H9 (cell line): ENCODE measurements at regions not wholly inside any gene's neighbourhood (a gene's known extent, or its start where the extent isn't known, plus 50 kb on each side); places are given as distances from the start of the nearest gene placed in this dataset.
"Not testable (repeated sequence)": the region's sequence is repeated elsewhere in the genome, so short reads cannot be mapped to it uniquely, and the experiment has no call there.

Source experiments
- DNase-seq: peaks from one replicate; pipeline ENCODE4 v3.0.0-alpha.2; 2017
- H2AFZ ChIP-seq: one replicate; pipeline ENCODE4 v1.6.1; 2013; ENCODE audit warnings: mild to moderate bottlenecking, low read length, control low read depth, moderate library complexity
- H2AK5ac ChIP-seq: 2 replicates; pipeline ENCODE4 v1.6.1; 2013; ENCODE audit warnings: low read length, control low read depth, mixed read lengths; ENCODE audit not compliant: insufficient read length
- H2BK120ac ChIP-seq: one replicate; pipeline ENCODE4 v1.6.1; 2013; ENCODE audit warnings: low read depth, mild to moderate bottlenecking, low read length, control low read depth, inconsistent platforms; ENCODE audit not compliant: poor library complexity, severe bottlenecking
- H2BK12ac ChIP-seq: 2 replicates; pipeline ENCODE4 v1.6.1; 2013; ENCODE audit warnings: low read length, control low read depth, mixed read lengths, low read depth; ENCODE audit not compliant: insufficient read length
- H2BK15ac ChIP-seq: 2 replicates; pipeline ENCODE4 v1.6.1; 2013; ENCODE audit warnings: low read depth, low read length, control low read depth
- H2BK20ac ChIP-seq: one replicate; pipeline ENCODE4 v1.6.1; 2013; ENCODE audit warnings: low read depth, mild to moderate bottlenecking, low read length, control low read depth, inconsistent platforms; ENCODE audit not compliant: poor library complexity, severe bottlenecking
- H2BK5ac ChIP-seq: 2 replicates; pipeline ENCODE4 v1.6.1; 2013; ENCODE audit warnings: low read length, control low read depth, mixed read lengths; ENCODE audit not compliant: insufficient read length
- H3K14ac ChIP-seq: 2 replicates; pipeline ENCODE4 v1.6.1; 2013; ENCODE audit warnings: low read length, control low read depth; ENCODE audit not compliant: insufficient read depth
- H3K18ac ChIP-seq: 2 replicates; pipeline ENCODE4 v1.6.1; 2013; ENCODE audit warnings: low read depth, mild to moderate bottlenecking, mixed read lengths, low read length, control low read depth; ENCODE audit not compliant: insufficient read length
- H3K23ac ChIP-seq: 2 replicates; pipeline ENCODE4 v1.6.1; 2013; ENCODE audit warnings: low read length, control low read depth, mixed read lengths, low read depth; ENCODE audit not compliant: insufficient read length
- H3K23me2 ChIP-seq: 2 replicates; pipeline ENCODE4 v1.6.1; 2013; ENCODE audit warnings: low read depth, mild to moderate bottlenecking, mixed read lengths, low read length, control low read depth; ENCODE audit not compliant: insufficient read length, poor library complexity, severe bottlenecking
- H3K27ac ChIP-seq: 2 replicates; pipeline ENCODE4 v1.5.1; 2013; ENCODE audit warnings: low read length, control low read depth, mixed read lengths, low read depth; ENCODE audit not compliant: insufficient read length
- H3K27me3 ChIP-seq: 2 replicates; pipeline ENCODE4 v1.6.1; 2013; ENCODE audit warnings: low read length, control low read depth, inconsistent platforms; ENCODE audit not compliant: insufficient read depth
- H3K4ac ChIP-seq: 2 replicates; pipeline ENCODE4 v1.6.1; 2013; ENCODE audit warnings: low read depth, mild to moderate bottlenecking, control low read depth, inconsistent platforms, low read length, moderate library complexity
- H3K4me1 ChIP-seq: 2 replicates; pipeline ENCODE4 v1.6.1; 2013; ENCODE audit warnings: low read length, control low read depth, inconsistent platforms; ENCODE audit not compliant: insufficient read depth
- H3K4me2 ChIP-seq: 2 replicates; pipeline ENCODE4 v1.6.1; 2013; ENCODE audit warnings: low read length, control low read depth, mixed read lengths; ENCODE audit not compliant: insufficient read length, insufficient read depth
- H3K56ac ChIP-seq: 2 replicates; pipeline ENCODE4 v1.6.1; 2013; ENCODE audit warnings: low read depth, mild to moderate bottlenecking, mixed read lengths, low read length, control low read depth; ENCODE audit not compliant: insufficient read length
- H3K79me1 ChIP-seq: 2 replicates; pipeline ENCODE4 v1.6.1; 2013; ENCODE audit warnings: low read depth, mild to moderate bottlenecking, moderate library complexity, low read length, control low read depth, inconsistent platforms; ENCODE audit not compliant: insufficient read depth, poor library complexity, severe bottlenecking
- H3K79me2 ChIP-seq: 2 replicates; pipeline ENCODE4 v1.6.1; 2013; ENCODE audit warnings: low read length, control low read depth, inconsistent platforms; ENCODE audit not compliant: insufficient read depth
- H3K9ac ChIP-seq: 2 replicates; pipeline ENCODE4 v1.6.1; 2013; ENCODE audit warnings: low read length, control low read depth, mixed read lengths; ENCODE audit not compliant: insufficient read length; ENCODE audit errors: extremely low read depth
- H3K9me3 ChIP-seq: one replicate; pipeline ENCODE4 v1.6.1; 2013; ENCODE audit warnings: low read depth, low read length, inconsistent platforms; ENCODE audit not compliant: control insufficient read depth
- H3T11ph ChIP-seq: one replicate; pipeline ENCODE4 v1.6.1; 2013; ENCODE audit warnings: mild to moderate bottlenecking, low read length, control low read depth, inconsistent platforms
- H4K20me1 ChIP-seq: one replicate; pipeline ENCODE4 v1.6.1; 2013; ENCODE audit not compliant: control insufficient read depth, insufficient read length, insufficient read depth
- H4K5ac ChIP-seq: 2 replicates; pipeline ENCODE4 v1.6.1; 2013; ENCODE audit warnings: low read depth, mild to moderate bottlenecking, mixed read lengths, low read length, control low read depth; ENCODE audit not compliant: insufficient read length
- H4K8ac ChIP-seq: replicated peaks from 2 replicates; pipeline ENCODE4 v1.6.1; 2013; ENCODE audit warnings: low read length, control low read depth, mixed read lengths, low read depth; ENCODE audit not compliant: insufficient read length
- H4K91ac ChIP-seq: 2 replicates; pipeline ENCODE4 v1.6.1; 2013; ENCODE audit warnings: low read depth, mild to moderate bottlenecking, moderate library complexity, mixed read lengths, low read length, control low read depth; ENCODE audit not compliant: insufficient read length
- H3K27ac Mint-ChIP-seq, 3 experiments: 2 replicates in 2 of 3; 3 replicates in 1 of 3; pipeline ENCODE4 v1.8.0; 2020 to 2021; ENCODE audit warnings: mixed read lengths in 3 of 3, mild to moderate bottlenecking in 1 of 3, moderate library complexity in 1 of 3
- H3K27me3 Mint-ChIP-seq: 2 replicates; pipeline ENCODE4 v1.8.0; 2021; ENCODE audit warnings: low read depth, mild to moderate bottlenecking, moderate library complexity, mixed read lengths
- H3K36me3 Mint-ChIP-seq, 3 experiments: 2 replicates in 2 of 3; 3 replicates in 1 of 3; pipeline ENCODE4 v1.8.0; 2020 to 2021; ENCODE audit warnings: low read depth in 3 of 3, mixed read lengths in 3 of 3; ENCODE audit not compliant: insufficient read depth in 1 of 3
- H3K4me1 Mint-ChIP-seq, 2 experiments: 2 replicates each; pipeline ENCODE4 v1.8.0; 2020; ENCODE audit warnings: mixed read lengths in 2 of 2
- H3K4me3 Mint-ChIP-seq, 2 experiments: 2 replicates in 1 of 2; 3 replicates in 1 of 2; pipeline ENCODE4 v1.8.0; 2020 to 2021; ENCODE audit warnings: mild to moderate bottlenecking in 2 of 2, mixed read lengths in 2 of 2, moderate library complexity in 1 of 2
- H3K9me3 Mint-ChIP-seq, 2 experiments: 2 replicates in 1 of 2; 3 replicates in 1 of 2; pipeline ENCODE4 v1.8.0; 2020; ENCODE audit warnings: mild to moderate bottlenecking in 2 of 2, mixed read lengths in 2 of 2, moderate library complexity in 1 of 2
- WGBS: extraction: QIAGEN DNeasy Blood & Tissue Kit; methylation state at CpG from one replicate; pipeline ENCODE4 v1.1.7; 2013; ENCODE audit warnings: missing lambda C conversion rate, low lambda C conversion rate, mixed read lengths; ENCODE audit not compliant: insufficient read length; ENCODE audit errors: extremely low coverage; 5-methylcytosine and 5-hydroxymethylcytosine counted together
- TF ChIP-seq, protein P1 (sequence below): fragments of 200-600 bp; sonication (generic); conservative IDR thresholded peaks from 3 replicates; pipeline ENCODE4 v1.8.0; 2021; ENCODE audit warnings: antibody characterized with exemption, mild to moderate bottlenecking

DNA sequence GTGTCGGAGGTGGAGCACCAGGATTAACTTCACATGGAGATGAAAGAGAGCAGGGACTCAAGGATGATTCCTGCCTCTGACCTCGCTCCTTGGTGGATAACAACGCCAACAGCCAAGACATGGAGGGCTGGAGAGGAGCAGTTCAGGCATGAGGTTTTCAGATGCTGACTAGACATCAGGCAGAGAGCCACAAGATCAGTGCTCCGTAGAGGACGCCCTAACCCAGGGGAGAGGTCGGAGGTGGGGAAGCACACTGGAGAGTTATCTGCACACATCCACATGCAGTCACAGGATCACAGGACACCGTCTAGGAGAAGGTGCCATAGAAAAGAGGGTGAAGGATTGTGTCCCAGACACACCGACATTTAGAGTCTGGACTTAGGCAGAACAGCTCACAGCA lies 344.3 kb downstream of the EIPR1 start:
- no peak overlapping the region; a peak in 1 of 7 replicates for H3K27ac Mint-ChIP-seq
- Histone ChIP-seq H3K79me2 (no peaks in the 10 kb centered on the region), H2BK20ac (no peak overlapping the region), H3K4me2 (no peak overlapping the region), H3K56ac (no peak overlapping the region), H3K18ac (no peak overlapping the region), H3T11ph (no peak overlapping the region), H3K4ac (no peak overlapping the region), H3K23ac (no peak overlapping the region), H2BK120ac (no peak overlapping the region), H3K4me1 (no peaks in the 10 kb centered on the region), H3K27me3 (no peaks in the 10 kb centered on the region), H4K20me1 (no peaks in the 10 kb centered on the region), H3K9me3 (no peaks in the 10 kb centered on the region), H4K8ac (no peak overlapping the region), H2BK15ac (no peak overlapping the region), H4K91ac (no peak overlapping the region), H2AK5ac (no peak overlapping the region), H3K23me2 (no peaks in the 10 kb centered on the region), H3K27ac (no peak overlapping the region), H3K9ac (no peak overlapping the region), H2AFZ (no peak overlapping the region), H4K5ac (no peak overlapping the region), H3K79me1 (no peaks in the 10 kb centered on the region), H2BK5ac (no peak overlapping the region), H3K14ac (no peak overlapping the region), H2BK12ac (no peak overlapping the region)
- no peak overlapping the region for H3K4me3 Mint-ChIP-seq
- TF ChIP-seq, protein P1, sequence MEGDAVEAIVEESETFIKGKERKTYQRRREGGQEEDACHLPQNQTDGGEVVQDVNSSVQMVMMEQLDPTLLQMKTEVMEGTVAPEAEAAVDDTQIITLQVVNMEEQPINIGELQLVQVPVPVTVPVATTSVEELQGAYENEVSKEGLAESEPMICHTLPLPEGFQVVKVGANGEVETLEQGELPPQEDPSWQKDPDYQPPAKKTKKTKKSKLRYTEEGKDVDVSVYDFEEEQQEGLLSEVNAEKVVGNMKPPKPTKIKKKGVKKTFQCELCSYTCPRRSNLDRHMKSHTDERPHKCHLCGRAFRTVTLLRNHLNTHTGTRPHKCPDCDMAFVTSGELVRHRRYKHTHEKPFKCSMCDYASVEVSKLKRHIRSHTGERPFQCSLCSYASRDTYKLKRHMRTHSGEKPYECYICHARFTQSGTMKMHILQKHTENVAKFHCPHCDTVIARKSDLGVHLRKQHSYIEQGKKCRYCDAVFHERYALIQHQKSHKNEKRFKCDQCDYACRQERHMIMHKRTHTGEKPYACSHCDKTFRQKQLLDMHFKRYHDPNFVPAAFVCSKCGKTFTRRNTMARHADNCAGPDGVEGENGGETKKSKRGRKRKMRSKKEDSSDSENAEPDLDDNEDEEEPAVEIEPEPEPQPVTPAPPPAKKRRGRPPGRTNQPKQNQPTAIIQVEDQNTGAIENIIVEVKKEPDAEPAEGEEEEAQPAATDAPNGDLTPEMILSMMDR = no peak
- H3K27me3 Mint-ChIP-seq = peaks cover 10% of the 10 kb centered on the region
- peaks cover 20 to 22% of the 10 kb centered on the region in 2 experiments for H3K9me3 Mint-ChIP-seq
- H3K4me1 Mint-ChIP-seq = peaks cover 0 to 4% of the 10 kb centered on the region in 2 experiments; a peak in 2 of 4 replicates
- DNase-seq = no peak
- no CpG with 5 or more reads among the region's 8 CpGs for whole genome bisulfite sequencing
- peaks cover 11 to 19% (median 12%) of the 10 kb centered on the region in 3 experiments; a peak in 6 of 7 replicates for H3K36me3 Mint-ChIP-seq

DNA sequence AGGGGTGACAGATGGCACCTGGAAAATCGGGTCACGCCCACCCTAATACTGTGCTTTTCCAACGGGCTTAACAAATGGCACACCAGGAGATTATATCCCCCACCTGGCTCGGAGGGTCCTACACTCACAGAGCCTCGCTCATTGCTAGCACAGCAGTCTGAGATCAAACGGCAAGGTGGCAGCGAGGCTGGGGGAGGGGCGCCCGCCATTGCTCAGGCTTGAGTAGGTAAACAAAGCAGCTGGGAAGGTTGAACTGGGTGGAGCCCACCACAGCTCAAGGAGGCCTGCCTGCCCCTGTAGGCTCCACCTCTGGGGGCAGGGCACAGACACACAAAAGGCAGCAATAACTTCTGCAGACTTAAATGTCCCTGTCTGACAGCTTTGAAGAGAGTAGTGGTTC lies 346.8 kb downstream of the EIPR1 start:
- not testable (repeated sequence) for H3K4me1 Mint-ChIP-seq, DNase-seq, H2BK120ac ChIP-seq, H4K5ac ChIP-seq, H2BK15ac ChIP-seq, H3K23me2 ChIP-seq, H3K79me1 ChIP-seq, H3K14ac ChIP-seq, H3T11ph ChIP-seq, H3K56ac ChIP-seq, H4K8ac ChIP-seq, H3K18ac ChIP-seq, H3K23ac ChIP-seq, H2BK12ac ChIP-seq, H3K9ac ChIP-seq, H2BK5ac ChIP-seq, H2BK20ac ChIP-seq, H4K20me1 ChIP-seq, H3K27ac ChIP-seq, H2AK5ac ChIP-seq, H3K4ac ChIP-seq, H3K4me1 ChIP-seq, H2AFZ ChIP-seq, H4K91ac ChIP-seq, H3K9me3 ChIP-seq, H3K27me3 ChIP-seq, H3K4me2 ChIP-seq, H3K4me3 Mint-ChIP-seq, H3K79me2 ChIP-seq, H3K27ac Mint-ChIP-seq
- WGBS = no CpG with 5 or more reads among the region's 9 CpGs
- Mint-ChIP-seq H3K27me3 (peaks cover 12% of the 10 kb centered on the region), H3K36me3 (peaks cover 11 to 19% (median 12%) of the 10 kb centered on the region in 3 experiments), H3K9me3 (peaks cover 20 to 22% of the 10 kb centered on the region in 2 experiments)
